A673 (cell line): ENCODE measurements at regions not wholly inside any gene's neighbourhood (a gene's known extent, or its start where the extent isn't known, plus 50 kb on each side); places are given as distances from the start of the nearest gene placed in this dataset.
A peak's percentile ranks its signal among the peaks of the same experiment; 100 is the strongest.

Source experiments
- BruUV-seq: library from RNA; stranded (reverse); fragments of 400-500 nt; replicated peaks from 2 replicates; lab custom pipeline; 2021; lab: Mats Ljungman, UMichigan
- CTCF ChIA-PET: fragments of 300-600 bp; sonication (Branson Sonifier 250); formaldehyde crosslinking; loops from one replicate; lab custom pipeline; 2022; ENCODE audit warnings: antibody characterized with exemption; lab: Charles Lee
- POLR2A ChIA-PET: fragments of 300-600 bp; sonication (Branson Sonifier 250); formaldehyde crosslinking; loops from one replicate; lab custom pipeline; 2022; ENCODE audit warnings: antibody characterized with exemption; ENCODE audit not compliant: low non-redundant PET; lab: Charles Lee
- DNase-seq: peaks from one replicate; pipeline ENCODE4 v3.0.0-alpha.2; 2015; ENCODE audit warnings: low spot score
- H3K27ac ChIP-seq: fragments of 200-600 bp; sonication (generic); 2 replicates; pipeline ENCODE4 v1.5.1; 2016; ENCODE audit warnings: mixed run types, low read depth, mild to moderate bottlenecking, mixed read lengths, antibody characterized with exemption, low read length; ENCODE audit not compliant: poor library complexity, severe bottlenecking
- H3K27me3 ChIP-seq: fragments of 200-600 bp; sonication (generic); replicated peaks from 2 replicates; pipeline ENCODE4 v1.6.1; 2017; ENCODE audit warnings: mixed run types, low read depth, mild to moderate bottlenecking, mixed read lengths, antibody characterized with exemption, low read length; ENCODE audit not compliant: insufficient read depth, poor library complexity
- H3K36me3 ChIP-seq: fragments of 200-600 bp; sonication (generic); 2 replicates; pipeline ENCODE4 v1.6.1; 2016; ENCODE audit warnings: mixed run types, mild to moderate bottlenecking, mixed read lengths, antibody characterized with exemption, low read length; ENCODE audit not compliant: insufficient read depth, poor library complexity, severe bottlenecking
- H3K4me1 ChIP-seq: fragments of 200-600 bp; sonication (generic); 2 replicates; pipeline ENCODE4 v1.6.1; 2017; ENCODE audit warnings: mixed run types, mild to moderate bottlenecking, mixed read lengths, antibody characterized with exemption, low read length; ENCODE audit not compliant: insufficient read depth, poor library complexity, severe bottlenecking
- H3K4me3 ChIP-seq: fragments of 200-600 bp; sonication (generic); 2 replicates; pipeline ENCODE4 v1.5.1; 2016; ENCODE audit warnings: low read depth, mixed run types, mild to moderate bottlenecking, mixed read lengths, low read length; ENCODE audit not compliant: poor library complexity, severe bottlenecking
- H3K9me3 ChIP-seq: fragments of 200-600 bp; sonication (generic); 2 replicates; pipeline ENCODE4 v1.6.1; 2016; ENCODE audit warnings: mixed run types, low read depth, mild to moderate bottlenecking, mixed read lengths, antibody characterized with exemption, low read length; ENCODE audit not compliant: poor library complexity, severe bottlenecking
- EZH2 ChIP-seq: fragments of 200-600 bp; sonication (generic); IDR thresholded peaks from 2 replicates; pipeline ENCODE4 v1.6.1; 2017; ENCODE audit warnings: borderline replicate concordance, low read depth, mild to moderate bottlenecking, mixed read lengths, antibody characterized with exemption, low read length; ENCODE audit not compliant: poor library complexity, severe bottlenecking
- intact Hi-C: fragments of 100-400 bp; cut with micrococcal nuclease; formaldehyde crosslinking; loops from one replicate; pipeline ENCODE4 v1.10.0; 2022; ENCODE audit not compliant: unreplicated experiment
- TF ChIP-seq, protein P1 (sequence below): fragments of 300-800, 200-600 bp; sonication (generic); conservative IDR thresholded peaks from 2 replicates; pipeline ENCODE4 v1.5.1; 2017; ENCODE audit warnings: low read depth, mild to moderate bottlenecking, antibody characterized with exemption, low read length, moderate library complexity, mixed read lengths

GRCh38 chr7:82697897-82698296 lies 254.3 kb upstream of the CACNA2D1 start:
- Histone ChIP-seq H3K4me1 (no peaks in the 10 kb centered on the region), H3K27me3 (no peaks in the 10 kb centered on the region), H3K4me3 (no peak overlapping the region), H3K27ac (no peak overlapping the region), H3K9me3 (no peaks in the 10 kb centered on the region), H3K36me3 (no peaks in the 10 kb centered on the region)
- no TSS peak for BruUV-seq
- no peak for TF ChIP-seq EZH2
- TF ChIP-seq, protein P1, sequence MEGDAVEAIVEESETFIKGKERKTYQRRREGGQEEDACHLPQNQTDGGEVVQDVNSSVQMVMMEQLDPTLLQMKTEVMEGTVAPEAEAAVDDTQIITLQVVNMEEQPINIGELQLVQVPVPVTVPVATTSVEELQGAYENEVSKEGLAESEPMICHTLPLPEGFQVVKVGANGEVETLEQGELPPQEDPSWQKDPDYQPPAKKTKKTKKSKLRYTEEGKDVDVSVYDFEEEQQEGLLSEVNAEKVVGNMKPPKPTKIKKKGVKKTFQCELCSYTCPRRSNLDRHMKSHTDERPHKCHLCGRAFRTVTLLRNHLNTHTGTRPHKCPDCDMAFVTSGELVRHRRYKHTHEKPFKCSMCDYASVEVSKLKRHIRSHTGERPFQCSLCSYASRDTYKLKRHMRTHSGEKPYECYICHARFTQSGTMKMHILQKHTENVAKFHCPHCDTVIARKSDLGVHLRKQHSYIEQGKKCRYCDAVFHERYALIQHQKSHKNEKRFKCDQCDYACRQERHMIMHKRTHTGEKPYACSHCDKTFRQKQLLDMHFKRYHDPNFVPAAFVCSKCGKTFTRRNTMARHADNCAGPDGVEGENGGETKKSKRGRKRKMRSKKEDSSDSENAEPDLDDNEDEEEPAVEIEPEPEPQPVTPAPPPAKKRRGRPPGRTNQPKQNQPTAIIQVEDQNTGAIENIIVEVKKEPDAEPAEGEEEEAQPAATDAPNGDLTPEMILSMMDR = no peak
- intact Hi-C loops = no loop called here
- ChIA-PET POLR2A (no interaction called here), CTCF (no interaction called here)
- DNase-seq = no peak

- Histone ChIP-seq H3K4me3 (no peak overlapping the region), H3K9me3 (no peaks in the 10 kb centered on the region), H3K36me3 (no peaks in the 10 kb centered on the region), H3K27me3 (no peaks in the 10 kb centered on the region), H3K27ac (no peak overlapping the region), H3K4me1 (no peaks in the 10 kb centered on the region)
- BruUV-seq = no TSS peak
- ChIA-PET CTCF (no interaction called here), POLR2A (no interaction called here)
- intact Hi-C loops = no loop called here
- TF ChIP-seq, protein P1 = no peak
- TF ChIP-seq EZH2 = no peak
- no peak for DNase-seq
Measured at GRCh38 chr7:82696631-82697030, 253.1 kb upstream of the CACNA2D1 start.

DNA sequence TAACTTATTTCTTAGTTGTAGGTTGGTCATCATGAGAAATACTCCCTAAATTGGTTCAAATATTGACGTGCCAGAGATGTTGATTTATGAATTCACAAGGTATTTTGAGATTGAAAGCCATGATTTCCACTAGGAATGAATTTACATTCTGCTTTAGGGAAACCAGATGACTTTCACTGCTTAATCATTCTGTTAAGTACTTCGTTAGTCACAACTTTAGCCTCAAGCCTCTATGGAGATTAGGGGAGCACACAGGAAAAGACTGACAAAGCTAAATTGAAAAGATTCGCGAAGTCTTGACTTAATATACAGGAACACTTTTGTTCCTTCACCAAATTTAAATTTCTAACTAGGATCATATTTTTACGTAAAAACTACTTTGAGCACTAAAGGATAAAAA lies 250.4 kb upstream of the CACNA2D1 start:
- TF ChIP-seq EZH2 = no peak
- TF ChIP-seq, protein P1 = no peak
- H3K27ac ChIP-seq = no peak overlapping the region
- no peaks in the 10 kb centered on the region for H3K9me3 ChIP-seq
- H3K36me3 ChIP-seq = no peaks in the 10 kb centered on the region
- intact Hi-C loops = no loop called here
- no peaks in the 10 kb centered on the region for H3K4me1 ChIP-seq
- ChIA-PET POLR2A (no interaction called here), CTCF (no interaction called here)
- DNase-seq = peak; percentile 10
- no peak overlapping the region for H3K4me3 ChIP-seq
- no TSS peak for BruUV-seq
- no peaks in the 10 kb centered on the region for H3K27me3 ChIP-seq
